Liver (tissue), 8 donors: ENCODE measurements at regions not wholly inside any gene's neighbourhood (a gene's known extent, or its start where the extent isn't known, plus 50 kb on each side); places are given as distances from the start of the nearest gene placed in this dataset.

Source experiments
- DNase-seq: peaks from one replicate; pipeline ENCODE4 v3.0.0-alpha.2; 2017; ENCODE audit warnings: low spot score
- H3K27ac ChIP-seq, 2 donors: one replicate each; pipeline ENCODE4 v1.7.0; 2013; ENCODE audit warnings: inconsistent platforms in 2 of 2, low read length in 2 of 2, control low read depth in 1 of 2, low read depth in 1 of 2, mild to moderate bottlenecking in 1 of 2
- H3K27me3 ChIP-seq, 4 donors: one replicate each; pipeline versions ENCODE4 v1.6.1 to v1.7.0; 2013; ENCODE audit warnings: low read length in 3 of 4, inconsistent platforms in 1 of 4, mild to moderate bottlenecking in 1 of 4, moderate library complexity in 1 of 4; ENCODE audit not compliant: control insufficient read depth in 4 of 4, insufficient read depth in 4 of 4
- H3K36me3 ChIP-seq, 4 donors: one replicate each; pipeline versions ENCODE4 v1.6.1 to v1.7.0; 2013; ENCODE audit warnings: low read length in 3 of 4, mild to moderate bottlenecking in 3 of 4, low read depth in 1 of 4, moderate library complexity in 1 of 4; ENCODE audit not compliant: control insufficient read depth in 4 of 4, insufficient read depth in 3 of 4
- H3K4me1 ChIP-seq, 4 donors: one replicate each; pipeline versions ENCODE4 v1.6.1 to v1.7.0; 2013; ENCODE audit warnings: low read length in 3 of 4, mild to moderate bottlenecking in 3 of 4, moderate library complexity in 1 of 4; ENCODE audit not compliant: control insufficient read depth in 4 of 4, insufficient read depth in 4 of 4
- H3K4me3 ChIP-seq, 3 donors: one replicate each; pipeline versions ENCODE4 v1.6.1 to v1.7.0; 2013; ENCODE audit warnings: low read length in 3 of 3, control low read depth in 1 of 3, low read depth in 1 of 3, mild to moderate bottlenecking in 1 of 3
- H3K9ac ChIP-seq, 2 donors: one replicate each; pipeline ENCODE4 v1.7.0; 2013; ENCODE audit warnings: low read length in 2 of 2, mild to moderate bottlenecking in 2 of 2, moderate library complexity in 2 of 2, control low read depth in 1 of 2, low read depth in 1 of 2
- H3K9me3 ChIP-seq, 4 donors: one replicate each; pipeline versions ENCODE4 v1.6.1 to v1.7.0; 2013; ENCODE audit warnings: low read length in 3 of 4; ENCODE audit not compliant: control insufficient read depth in 4 of 4
- EGR1 ChIP-seq, 2 donors: IDR thresholded peaks; 2 replicates each; pipeline ENCODE4 v1.6.1; 2016 to 2018; ENCODE audit warnings: antibody characterized with exemption in 2 of 2, low read depth in 2 of 2
- FOXA1 ChIP-seq: IDR thresholded peaks from 2 replicates; pipeline ENCODE4 v1.6.1; 2016; ENCODE audit warnings: antibody characterized with exemption
- FOXA2 ChIP-seq: IDR thresholded peaks from 2 replicates; pipeline ENCODE4 v1.6.1; 2016; ENCODE audit warnings: antibody characterized with exemption
- GABPA ChIP-seq, 2 donors: IDR thresholded peaks in 1 of 2; conservative IDR thresholded peaks in 1 of 2; 2 replicates each; pipeline ENCODE4 v1.6.1; 2016; ENCODE audit warnings: antibody characterized with exemption in 2 of 2, mild to moderate bottlenecking in 1 of 2, moderate library complexity in 1 of 2
- HNF4A ChIP-seq, 2 donors: conservative IDR thresholded peaks; 2 replicates each; pipeline ENCODE4 v1.6.1; 2016; ENCODE audit warnings: antibody characterized with exemption in 2 of 2, mild to moderate bottlenecking in 2 of 2
- HNF4G ChIP-seq: IDR thresholded peaks from 2 replicates; pipeline ENCODE4 v1.6.1; 2016; ENCODE audit warnings: antibody characterized with exemption
- JUND ChIP-seq, 2 donors: IDR thresholded peaks; 2 replicates each; pipeline ENCODE4 v1.6.1; 2016; ENCODE audit warnings: antibody characterized with exemption in 2 of 2
- NR2F2 ChIP-seq: IDR thresholded peaks from 2 replicates; pipeline ENCODE4 v1.6.1; 2016; ENCODE audit warnings: antibody characterized with exemption
- RAD21 ChIP-seq, 2 donors: IDR thresholded peaks; 2 replicates each; pipeline ENCODE4 v1.6.1; 2016; ENCODE audit warnings: antibody characterized with exemption in 2 of 2, mild to moderate bottlenecking in 2 of 2
- RXRA ChIP-seq, 2 donors: IDR thresholded peaks; 2 replicates each; pipeline ENCODE4 v1.6.1; 2017 to 2018; ENCODE audit warnings: antibody characterized with exemption in 2 of 2, mild to moderate bottlenecking in 1 of 2
- SP1 ChIP-seq: IDR thresholded peaks from 2 replicates; pipeline ENCODE4 v1.6.1; 2018; ENCODE audit warnings: antibody characterized with exemption, mild to moderate bottlenecking
- TAF1 ChIP-seq: conservative IDR thresholded peaks from 2 replicates; pipeline ENCODE4 v1.6.1; 2016; ENCODE audit warnings: antibody characterized with exemption, mild to moderate bottlenecking
- YY1 ChIP-seq: IDR thresholded peaks from 2 replicates; pipeline ENCODE4 v1.6.1; 2016; ENCODE audit warnings: antibody characterized with exemption, mild to moderate bottlenecking
- WGBS: extraction: QIAGEN DNeasy Blood & Tissue Kit; methylation state at CpG from one replicate; pipeline ENCODE4 v1.1.7; 2013; 5-methylcytosine and 5-hydroxymethylcytosine counted together
- TF ChIP-seq, protein P1 (sequence below): IDR thresholded peaks from 2 replicates; pipeline ENCODE4 v1.6.1; 2016; ENCODE audit warnings: antibody characterized with exemption, mild to moderate bottlenecking
- TF ChIP-seq, protein P2 (sequence below): IDR thresholded peaks from 2 replicates; pipeline ENCODE4 v1.6.1; 2016; ENCODE audit warnings: antibody characterized with exemption
- TF ChIP-seq, protein P3 (sequence below): fragments of 150-350 bp; IDR thresholded peaks from 2 replicates; pipeline ENCODE4 v1.5.1; 2017; ENCODE audit warnings: improper control_type of control experiment, low read depth, low read length; ENCODE audit not compliant: missing input control
- TF ChIP-seq, protein P4 (sequence below): IDR thresholded peaks from 2 replicates; pipeline ENCODE4 v1.6.1; 2016; ENCODE audit warnings: antibody characterized with exemption
- TF ChIP-seq, protein P5 (sequence below): IDR thresholded peaks from 2 replicates; pipeline ENCODE4 v1.6.1; 2016; ENCODE audit warnings: antibody characterized with exemption
- donor health status: healthy.
- donor health status: healthy.
- donor health status: healthy.
- donor health status: healthy.
- donor health status: healthy.

DNA sequence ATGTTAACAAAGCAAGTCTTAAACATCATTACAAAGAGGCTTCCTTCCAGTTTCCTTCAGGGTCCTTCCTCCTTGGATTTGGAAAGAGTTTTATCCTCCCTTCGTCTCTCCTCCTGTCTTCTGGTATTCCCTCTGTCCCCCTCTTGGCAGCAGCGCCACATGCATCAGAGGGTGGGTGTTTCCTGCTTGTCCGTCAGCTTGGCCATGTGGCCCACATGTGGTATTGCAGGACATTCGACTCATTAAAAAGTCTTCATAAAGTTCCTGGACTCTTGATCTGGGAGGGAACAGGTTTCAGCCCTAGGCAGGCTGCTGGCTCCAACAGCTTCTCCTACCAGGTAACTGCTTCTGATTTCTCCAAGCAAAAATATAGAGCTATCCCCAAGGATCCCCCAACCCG is 189.8 kb downstream of the CSNK2A3 start:
- Histone ChIP-seq H3K36me3 (no peaks in the 10 kb centered on the region), H3K27ac (no peak overlapping the region), H3K9me3 (peaks cover 0 to 7% (median 2%) of the 10 kb centered on the region in 4 donors), H3K9ac (no peak overlapping the region), H3K27me3 (peaks cover 0 to 2% (median 0%) of the 10 kb centered on the region in 4 donors), H3K4me3 (no peak overlapping the region), H3K4me1 (no peaks in the 10 kb centered on the region)
- TF ChIP-seq EGR1 (IDR thresholded peaks at IDR 0.05; ENCODE audit: low read depth in 2 of 2) (no peak), YY1 (no peak), JUND (IDR thresholded peaks at IDR 0.05) (no peak), HNF4G (no peak), SP1 (no peak), GABPA (IDR thresholded peaks at IDR 0.05 in 1 of 2, conservative IDR thresholded peaks at IDR 0.05 in 1 of 2) (no peak), RAD21 (IDR thresholded peaks at IDR 0.05) (no peak), TAF1 (no peak), FOXA2 (no peak), RXRA (IDR thresholded peaks at IDR 0.05) (no peak), NR2F2 (no peak), FOXA1 (no peak), HNF4A (conservative IDR thresholded peaks at IDR 0.05) (no peak)
- TF ChIP-seq, protein P1, sequence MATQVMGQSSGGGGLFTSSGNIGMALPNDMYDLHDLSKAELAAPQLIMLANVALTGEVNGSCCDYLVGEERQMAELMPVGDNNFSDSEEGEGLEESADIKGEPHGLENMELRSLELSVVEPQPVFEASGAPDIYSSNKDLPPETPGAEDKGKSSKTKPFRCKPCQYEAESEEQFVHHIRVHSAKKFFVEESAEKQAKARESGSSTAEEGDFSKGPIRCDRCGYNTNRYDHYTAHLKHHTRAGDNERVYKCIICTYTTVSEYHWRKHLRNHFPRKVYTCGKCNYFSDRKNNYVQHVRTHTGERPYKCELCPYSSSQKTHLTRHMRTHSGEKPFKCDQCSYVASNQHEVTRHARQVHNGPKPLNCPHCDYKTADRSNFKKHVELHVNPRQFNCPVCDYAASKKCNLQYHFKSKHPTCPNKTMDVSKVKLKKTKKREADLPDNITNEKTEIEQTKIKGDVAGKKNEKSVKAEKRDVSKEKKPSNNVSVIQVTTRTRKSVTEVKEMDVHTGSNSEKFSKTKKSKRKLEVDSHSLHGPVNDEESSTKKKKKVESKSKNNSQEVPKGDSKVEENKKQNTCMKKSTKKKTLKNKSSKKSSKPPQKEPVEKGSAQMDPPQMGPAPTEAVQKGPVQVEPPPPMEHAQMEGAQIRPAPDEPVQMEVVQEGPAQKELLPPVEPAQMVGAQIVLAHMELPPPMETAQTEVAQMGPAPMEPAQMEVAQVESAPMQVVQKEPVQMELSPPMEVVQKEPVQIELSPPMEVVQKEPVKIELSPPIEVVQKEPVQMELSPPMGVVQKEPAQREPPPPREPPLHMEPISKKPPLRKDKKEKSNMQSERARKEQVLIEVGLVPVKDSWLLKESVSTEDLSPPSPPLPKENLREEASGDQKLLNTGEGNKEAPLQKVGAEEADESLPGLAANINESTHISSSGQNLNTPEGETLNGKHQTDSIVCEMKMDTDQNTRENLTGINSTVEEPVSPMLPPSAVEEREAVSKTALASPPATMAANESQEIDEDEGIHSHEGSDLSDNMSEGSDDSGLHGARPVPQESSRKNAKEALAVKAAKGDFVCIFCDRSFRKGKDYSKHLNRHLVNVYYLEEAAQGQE, result no peak
- TF ChIP-seq, protein P2, sequence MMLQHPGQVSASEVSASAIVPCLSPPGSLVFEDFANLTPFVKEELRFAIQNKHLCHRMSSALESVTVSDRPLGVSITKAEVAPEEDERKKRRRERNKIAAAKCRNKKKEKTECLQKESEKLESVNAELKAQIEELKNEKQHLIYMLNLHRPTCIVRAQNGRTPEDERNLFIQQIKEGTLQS, result no peak
- TF ChIP-seq, protein P3, sequence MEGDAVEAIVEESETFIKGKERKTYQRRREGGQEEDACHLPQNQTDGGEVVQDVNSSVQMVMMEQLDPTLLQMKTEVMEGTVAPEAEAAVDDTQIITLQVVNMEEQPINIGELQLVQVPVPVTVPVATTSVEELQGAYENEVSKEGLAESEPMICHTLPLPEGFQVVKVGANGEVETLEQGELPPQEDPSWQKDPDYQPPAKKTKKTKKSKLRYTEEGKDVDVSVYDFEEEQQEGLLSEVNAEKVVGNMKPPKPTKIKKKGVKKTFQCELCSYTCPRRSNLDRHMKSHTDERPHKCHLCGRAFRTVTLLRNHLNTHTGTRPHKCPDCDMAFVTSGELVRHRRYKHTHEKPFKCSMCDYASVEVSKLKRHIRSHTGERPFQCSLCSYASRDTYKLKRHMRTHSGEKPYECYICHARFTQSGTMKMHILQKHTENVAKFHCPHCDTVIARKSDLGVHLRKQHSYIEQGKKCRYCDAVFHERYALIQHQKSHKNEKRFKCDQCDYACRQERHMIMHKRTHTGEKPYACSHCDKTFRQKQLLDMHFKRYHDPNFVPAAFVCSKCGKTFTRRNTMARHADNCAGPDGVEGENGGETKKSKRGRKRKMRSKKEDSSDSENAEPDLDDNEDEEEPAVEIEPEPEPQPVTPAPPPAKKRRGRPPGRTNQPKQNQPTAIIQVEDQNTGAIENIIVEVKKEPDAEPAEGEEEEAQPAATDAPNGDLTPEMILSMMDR, result no peak
- TF ChIP-seq, protein P4, sequence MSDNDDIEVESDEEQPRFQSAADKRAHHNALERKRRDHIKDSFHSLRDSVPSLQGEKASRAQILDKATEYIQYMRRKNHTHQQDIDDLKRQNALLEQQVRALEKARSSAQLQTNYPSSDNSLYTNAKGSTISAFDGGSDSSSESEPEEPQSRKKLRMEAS, result no peak
- TF ChIP-seq, protein P5, sequence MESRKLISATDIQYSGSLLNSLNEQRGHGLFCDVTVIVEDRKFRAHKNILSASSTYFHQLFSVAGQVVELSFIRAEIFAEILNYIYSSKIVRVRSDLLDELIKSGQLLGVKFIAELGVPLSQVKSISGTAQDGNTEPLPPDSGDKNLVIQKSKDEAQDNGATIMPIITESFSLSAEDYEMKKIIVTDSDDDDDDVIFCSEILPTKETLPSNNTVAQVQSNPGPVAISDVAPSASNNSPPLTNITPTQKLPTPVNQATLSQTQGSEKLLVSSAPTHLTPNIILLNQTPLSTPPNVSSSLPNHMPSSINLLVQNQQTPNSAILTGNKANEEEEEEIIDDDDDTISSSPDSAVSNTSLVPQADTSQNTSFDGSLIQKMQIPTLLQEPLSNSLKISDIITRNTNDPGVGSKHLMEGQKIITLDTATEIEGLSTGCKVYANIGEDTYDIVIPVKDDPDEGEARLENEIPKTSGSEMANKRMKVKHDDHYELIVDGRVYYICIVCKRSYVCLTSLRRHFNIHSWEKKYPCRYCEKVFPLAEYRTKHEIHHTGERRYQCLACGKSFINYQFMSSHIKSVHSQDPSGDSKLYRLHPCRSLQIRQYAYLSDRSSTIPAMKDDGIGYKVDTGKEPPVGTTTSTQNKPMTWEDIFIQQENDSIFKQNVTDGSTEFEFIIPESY, result no peak
- 55% methylated on average over 5 of the region's 5 CpGs for WGBS
- no peak for DNase-seq
